PC-9 (cell line): ENCODE measurements at regions not wholly inside any gene's neighbourhood (a gene's known extent, or its start where the extent isn't known, plus 50 kb on each side); places are given as distances from the start of the nearest gene placed in this dataset.

ENCODE experiments used
- CTCF ChIP-seq: fragments of 200-600 bp; sonication (generic); conservative IDR thresholded peaks from 2 replicates; pipeline ENCODE4 v1.6.1; 2017; ENCODE audit warnings: mixed run types, antibody characterized with exemption, mild to moderate bottlenecking, moderate library complexity
- EZH2 ChIP-seq: fragments of 200-600 bp; sonication (generic); IDR thresholded peaks from 2 replicates; pipeline ENCODE4 v1.8.0; 2017; ENCODE audit warnings: antibody characterized with exemption, low read depth

GRCh38 chr15:39493424-39494067 is 87.3 kb upstream of the THBS1 start:
- TF ChIP-seq CTCF (no peak), EZH2 (no peak)
